ENCODE measurements at regions not wholly inside any gene's neighbourhood (a gene's known extent, or its start where the extent isn't known, plus 50 kb on each side); places are given as distances from the start of the nearest gene placed in this dataset.

- TF ChIP-seq CTCF (IDR thresholded peaks at IDR 0.05), result no peak
- no peak overlapping the region for H3K4me3 ChIP-seq
- no peaks in the 10 kb centered on the region for H3K36me3 ChIP-seq
- H3K27ac ChIP-seq, result no peak overlapping the region
- no peaks in the 10 kb centered on the region for H3K27me3 ChIP-seq
- no peak for DNase-seq (ENCODE audit: low spot score)
- no peaks in the 10 kb centered on the region for H3K9me3 ChIP-seq
- H3K4me1 ChIP-seq, result no peaks in the 10 kb centered on the region
Measured at GRCh38 chr10:35706959-35707358, 64.9 kb upstream of the FZD8 start.

- H3K4me1 ChIP-seq, result no peaks in the 10 kb centered on the region
- H3K4me3 ChIP-seq, result no peak overlapping the region
- no peaks in the 10 kb centered on the region for H3K27me3 ChIP-seq
- no peaks in the 10 kb centered on the region for H3K9me3 ChIP-seq
- H3K36me3 ChIP-seq, result no peaks in the 10 kb centered on the region
- no peak overlapping the region for H3K27ac ChIP-seq
- no peak for TF ChIP-seq CTCF (IDR thresholded peaks at IDR 0.05)
- DNase-seq (ENCODE audit: low spot score), result no peak
Measured at GRCh38 chr10:35705671-35706070, 63.6 kb upstream of the FZD8 start.

- no peak for DNase-seq (ENCODE audit: low spot score)
- no peak overlapping the region for H3K4me3 ChIP-seq
- H3K27ac ChIP-seq, result no peak overlapping the region
- no peaks in the 10 kb centered on the region for H3K27me3 ChIP-seq
- H3K4me1 ChIP-seq, result no peaks in the 10 kb centered on the region
- no peaks in the 10 kb centered on the region for H3K36me3 ChIP-seq
- no peaks in the 10 kb centered on the region for H3K9me3 ChIP-seq
- no peak for TF ChIP-seq CTCF (IDR thresholded peaks at IDR 0.05)
Measured at GRCh38 chr10:35705051-35705450, 63.0 kb upstream of the FZD8 start.

- Histone ChIP-seq H3K4me1 (no peaks in the 10 kb centered on the region), H3K4me3 (no peak overlapping the region), H3K27me3 (no peaks in the 10 kb centered on the region), H3K36me3 (no peaks in the 10 kb centered on the region), H3K9me3 (no peaks in the 10 kb centered on the region), H3K27ac (no peak overlapping the region)
- no peak for DNase-seq (ENCODE audit: low spot score)
- TF ChIP-seq CTCF (IDR thresholded peaks at IDR 0.05), result no peak
Measured at GRCh38 chr10:35704401-35704800, 62.3 kb upstream of the FZD8 start.

- no peak overlapping the region for H3K27ac ChIP-seq
- H3K4me3 ChIP-seq, result no peak overlapping the region
- H3K9me3 ChIP-seq, result no peaks in the 10 kb centered on the region
- no peak for TF ChIP-seq CTCF (IDR thresholded peaks at IDR 0.05)
- DNase-seq (ENCODE audit: low spot score), result no peak
- no peaks in the 10 kb centered on the region for H3K36me3 ChIP-seq
- H3K4me1 ChIP-seq, result peaks cover 0 to 5% of the 10 kb centered on the region in 2 donors
- no peaks in the 10 kb centered on the region for H3K27me3 ChIP-seq
Measured at GRCh38 chr10:35700487-35700882, 58.4 kb upstream of the FZD8 start.

GRCh38 chr10:35699848-35700486 lies 57.9 kb upstream of the FZD8 start:
- Histone ChIP-seq H3K4me1 (peaks cover 0 to 5% of the 10 kb centered on the region in 2 donors), H3K9me3 (no peaks in the 10 kb centered on the region), H3K36me3 (no peaks in the 10 kb centered on the region), H3K27ac (no peak overlapping the region), H3K27me3 (no peaks in the 10 kb centered on the region), H3K4me3 (no peak overlapping the region)
- DNase-seq (ENCODE audit: low spot score), result no peak
- no peak for TF ChIP-seq CTCF (IDR thresholded peaks at IDR 0.05)

Data from right atrium auricular region (tissue), 2 donors.